PC-9 (cell line): ENCODE measurements at regions not wholly inside any gene's neighbourhood (a gene's known extent, or its start where the extent isn't known, plus 50 kb on each side); places are given as distances from the start of the nearest gene placed in this dataset.
"Not testable (repeated sequence)": the region's sequence is repeated elsewhere in the genome, so short reads cannot be mapped to it uniquely, and the experiment has no call there.

Experiments used
- EZH2 ChIP-seq: fragments of 200-600 bp; sonication (generic); IDR thresholded peaks from 2 replicates; pipeline ENCODE4 v1.8.0; 2017; ENCODE audit warnings: antibody characterized with exemption, low read depth
- TF ChIP-seq, protein P1 (sequence below): fragments of 200-600 bp; sonication (generic); conservative IDR thresholded peaks from 2 replicates; pipeline ENCODE4 v1.6.1; 2017; ENCODE audit warnings: mixed run types, antibody characterized with exemption, mild to moderate bottlenecking, moderate library complexity

DNA sequence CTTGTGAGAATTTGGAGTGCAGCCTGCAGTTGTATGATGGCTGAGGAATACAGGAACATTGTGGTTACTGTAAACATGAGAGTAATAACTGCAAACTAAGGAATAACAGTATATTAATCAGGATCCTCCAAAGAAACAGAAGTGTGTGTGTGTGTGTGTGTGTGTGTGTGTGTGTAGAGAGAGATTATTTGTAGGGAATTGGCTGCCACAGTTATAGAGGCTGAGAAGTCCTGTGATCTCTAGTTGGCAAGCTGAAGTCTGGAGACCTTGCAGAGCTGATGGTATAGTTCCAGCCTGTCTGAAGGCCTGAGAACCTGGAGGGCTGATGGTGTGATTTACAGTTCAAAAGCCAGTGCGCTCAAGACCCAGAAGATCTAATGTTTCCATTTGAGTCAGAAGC is 273.3 kb upstream of the FRG1 start:
- TF ChIP-seq, protein P1, sequence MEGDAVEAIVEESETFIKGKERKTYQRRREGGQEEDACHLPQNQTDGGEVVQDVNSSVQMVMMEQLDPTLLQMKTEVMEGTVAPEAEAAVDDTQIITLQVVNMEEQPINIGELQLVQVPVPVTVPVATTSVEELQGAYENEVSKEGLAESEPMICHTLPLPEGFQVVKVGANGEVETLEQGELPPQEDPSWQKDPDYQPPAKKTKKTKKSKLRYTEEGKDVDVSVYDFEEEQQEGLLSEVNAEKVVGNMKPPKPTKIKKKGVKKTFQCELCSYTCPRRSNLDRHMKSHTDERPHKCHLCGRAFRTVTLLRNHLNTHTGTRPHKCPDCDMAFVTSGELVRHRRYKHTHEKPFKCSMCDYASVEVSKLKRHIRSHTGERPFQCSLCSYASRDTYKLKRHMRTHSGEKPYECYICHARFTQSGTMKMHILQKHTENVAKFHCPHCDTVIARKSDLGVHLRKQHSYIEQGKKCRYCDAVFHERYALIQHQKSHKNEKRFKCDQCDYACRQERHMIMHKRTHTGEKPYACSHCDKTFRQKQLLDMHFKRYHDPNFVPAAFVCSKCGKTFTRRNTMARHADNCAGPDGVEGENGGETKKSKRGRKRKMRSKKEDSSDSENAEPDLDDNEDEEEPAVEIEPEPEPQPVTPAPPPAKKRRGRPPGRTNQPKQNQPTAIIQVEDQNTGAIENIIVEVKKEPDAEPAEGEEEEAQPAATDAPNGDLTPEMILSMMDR, result not testable (repeated sequence)
- not testable (repeated sequence) for TF ChIP-seq EZH2
